GM19328 (cell line): ENCODE measurements at regions not wholly inside any gene's neighbourhood (a gene's known extent, or its start where the extent isn't known, plus 50 kb on each side); places are given as distances from the start of the nearest gene placed in this dataset.

Experiments used
- ATAC-seq: cut with Tn5 transposase; IDR thresholded peaks from one replicate; pipeline ENCODE4 v1.9.1; 2021; ENCODE audit warnings: mild to moderate bottlenecking, moderate library complexity; ENCODE audit not compliant: unreplicated experiment

DNA sequence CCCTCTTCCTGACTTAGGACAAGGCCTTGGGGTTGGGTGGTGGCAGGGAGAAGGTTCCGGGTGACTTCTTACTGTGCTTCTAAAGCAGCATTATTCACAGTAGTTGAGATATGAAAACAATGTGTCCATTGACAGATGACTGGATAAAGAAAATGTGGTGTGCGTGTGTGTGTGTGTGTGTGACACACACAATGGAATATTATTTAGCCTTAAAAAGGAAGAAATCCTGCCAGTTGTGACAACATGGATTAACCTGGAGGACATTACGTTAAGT is 128.1 kb upstream of the RASGRP1 start:
- ATAC-seq: no peak

DNA sequence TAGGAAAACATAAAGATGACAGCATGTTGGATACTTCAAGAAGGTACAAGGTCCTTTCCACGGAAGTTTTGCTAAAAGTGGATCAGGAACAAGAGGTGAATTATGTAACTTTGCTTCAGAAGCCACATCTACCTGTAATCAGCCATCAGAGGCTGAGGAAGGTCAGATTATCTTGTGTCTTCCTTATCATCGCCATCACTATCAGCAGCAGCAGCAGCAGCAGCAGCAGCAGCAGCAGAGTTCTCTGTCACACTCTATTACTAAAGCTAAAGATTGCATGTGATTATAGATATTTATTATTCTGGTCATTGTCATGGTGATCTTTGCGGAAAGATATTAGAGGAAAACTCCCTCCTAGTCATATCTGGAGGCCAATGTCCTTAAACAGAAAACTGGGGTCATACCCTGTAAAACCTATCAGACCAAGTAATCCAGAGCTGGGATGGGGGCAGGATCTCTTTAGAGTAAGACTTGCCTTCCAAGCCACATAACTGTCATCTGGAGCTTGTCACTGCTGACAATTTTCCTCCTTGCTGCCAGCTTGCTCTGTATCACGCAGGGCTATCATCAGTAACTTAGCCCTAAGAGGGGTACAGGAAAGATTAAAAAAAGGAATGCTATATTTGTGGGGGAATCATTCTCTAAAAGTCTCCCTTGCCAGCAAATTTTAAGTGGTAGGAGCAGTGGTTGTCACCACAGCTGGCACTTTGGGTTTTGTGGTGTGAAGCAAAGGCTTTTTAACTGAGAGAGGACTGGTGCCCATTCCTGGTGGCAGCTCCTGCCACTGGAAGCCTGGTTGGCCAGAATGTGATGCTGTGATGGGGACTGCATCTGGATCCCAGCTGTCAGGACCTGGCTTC is 130.9 kb upstream of the RASGRP1 start:
- ATAC-seq: no peak

DNA sequence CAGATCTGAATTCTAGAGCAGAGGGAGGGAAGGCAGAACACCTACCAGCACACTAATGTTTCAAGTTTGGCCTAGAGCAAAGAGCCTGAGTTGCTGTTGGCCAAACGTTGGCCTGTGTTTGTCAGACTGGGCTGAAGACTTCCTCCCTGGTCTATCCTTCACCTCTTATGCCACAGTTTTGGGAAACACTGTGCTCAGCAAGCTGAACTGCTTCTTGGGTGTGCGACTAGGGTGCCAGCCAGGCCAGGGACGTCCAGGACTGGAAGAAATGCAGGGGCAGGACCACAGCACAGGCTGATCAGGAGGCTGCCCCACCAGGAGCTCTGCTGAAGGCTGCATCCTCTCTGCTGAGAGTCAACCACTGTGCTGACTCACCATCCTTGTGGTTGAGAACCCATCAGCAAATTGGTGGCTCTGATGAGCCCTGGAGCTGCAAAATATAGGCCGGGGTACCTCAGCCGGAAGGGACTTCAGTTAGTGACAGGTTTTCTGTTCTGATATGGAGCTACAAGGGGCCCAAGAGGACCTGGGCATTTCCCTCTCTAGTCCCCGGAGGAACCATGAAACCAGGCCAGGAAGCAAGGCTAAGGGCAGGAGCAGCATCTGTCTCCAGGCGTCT is 131.6 kb upstream of the RASGRP1 start:
- no peak for ATAC-seq

DNA sequence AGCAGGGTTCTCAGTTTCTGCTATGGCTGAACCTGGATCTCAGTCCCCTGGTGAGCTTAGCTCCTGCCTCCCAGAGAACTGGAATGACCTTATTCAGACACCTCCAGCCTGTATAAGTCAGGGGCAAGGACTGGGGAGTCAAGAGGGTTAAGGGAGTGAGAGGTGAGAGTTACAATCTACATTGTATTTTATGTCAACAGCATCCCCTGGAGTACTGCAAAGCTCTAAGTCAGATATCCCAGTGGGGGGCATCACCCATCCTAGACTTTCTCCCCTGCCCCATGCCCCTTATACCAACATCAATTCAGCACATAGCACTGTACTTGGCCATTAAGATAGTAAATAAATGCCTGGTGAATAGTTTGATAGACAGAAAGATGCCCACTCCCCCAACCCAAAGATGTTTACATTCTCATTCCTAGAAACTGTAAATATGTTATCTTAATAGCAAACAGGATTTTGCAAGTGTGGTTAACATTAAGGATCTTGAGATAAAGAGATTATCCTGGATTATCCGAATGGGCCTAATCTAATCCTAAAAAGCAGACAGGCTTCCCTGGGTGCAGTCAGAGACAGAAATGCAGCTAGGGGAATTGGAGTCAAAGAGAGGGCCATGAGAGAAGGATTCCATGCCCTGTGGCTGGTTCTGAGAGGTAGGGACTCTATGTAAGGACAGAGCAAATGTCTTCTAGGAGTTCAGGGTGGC is 132.3 kb upstream of the RASGRP1 start:
- ATAC-seq: no peak

DNA sequence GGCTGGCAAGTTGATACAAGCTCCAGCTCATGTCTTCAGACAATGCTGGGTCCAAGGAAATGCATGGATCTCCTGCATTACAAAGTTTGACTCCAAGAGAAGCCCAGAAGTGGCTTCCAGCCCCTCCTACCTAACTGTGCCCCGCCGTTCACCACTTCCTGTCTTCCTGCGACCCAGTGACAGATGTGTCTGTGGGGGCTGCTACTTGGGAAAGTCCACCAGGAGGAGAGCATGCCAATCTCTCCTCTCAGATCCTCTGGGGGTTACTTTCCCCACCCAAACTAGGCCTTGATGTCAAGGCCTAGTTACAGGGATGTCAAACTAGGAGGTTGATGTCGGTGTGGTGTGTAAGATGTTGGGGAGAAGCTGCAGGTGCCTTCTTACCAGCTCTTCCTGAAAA is 133.6 kb upstream of the RASGRP1 start:
- ATAC-seq: no peak

DNA sequence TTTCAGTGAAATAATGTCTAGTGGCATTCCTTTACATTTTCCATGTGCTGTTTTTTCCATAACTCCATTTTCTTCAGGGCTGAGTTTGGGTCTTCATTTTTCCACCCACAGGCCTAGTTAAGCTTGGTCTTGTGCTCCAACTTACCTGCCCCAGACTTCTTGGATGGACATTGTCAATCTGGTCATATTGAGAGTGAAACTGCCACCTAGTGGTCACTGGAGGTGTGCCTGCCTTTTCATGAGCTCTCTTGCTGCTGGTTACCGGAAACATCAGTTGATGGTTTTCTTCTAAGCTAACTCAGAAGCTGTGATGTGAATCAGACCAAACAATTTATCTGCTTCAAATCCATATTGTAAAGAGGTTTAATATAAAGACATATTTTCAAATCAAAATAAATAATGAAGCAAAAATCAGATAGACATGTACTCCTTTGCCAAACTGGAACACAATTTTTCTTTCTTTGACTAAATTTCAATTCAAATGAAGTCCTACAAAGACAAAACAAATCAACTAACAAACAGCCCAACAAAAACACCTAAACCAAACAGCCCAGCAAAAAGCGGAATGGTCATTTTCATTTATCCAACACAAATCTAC is 135.1 kb upstream of the RASGRP1 start:
- peak; percentile 54 for ATAC-seq

DNA sequence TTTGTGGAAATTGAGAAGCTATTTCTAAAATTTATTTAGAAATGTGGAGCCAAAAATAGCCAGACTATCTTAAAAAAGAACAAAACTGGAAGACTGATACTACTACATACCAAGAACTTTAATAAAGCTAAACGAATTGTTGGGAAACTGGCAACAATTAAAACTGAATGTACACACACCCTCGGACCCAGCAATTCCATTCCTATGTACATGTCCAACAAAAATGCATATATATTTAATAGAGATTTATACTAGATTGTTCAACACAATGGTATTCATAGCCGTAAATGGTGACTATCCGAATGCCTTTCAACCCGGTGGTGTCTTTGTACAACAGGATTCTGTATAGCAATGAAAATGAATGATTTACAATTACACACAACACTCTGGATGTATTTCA is 136.5 kb upstream of the RASGRP1 start:
- no peak for ATAC-seq

DNA sequence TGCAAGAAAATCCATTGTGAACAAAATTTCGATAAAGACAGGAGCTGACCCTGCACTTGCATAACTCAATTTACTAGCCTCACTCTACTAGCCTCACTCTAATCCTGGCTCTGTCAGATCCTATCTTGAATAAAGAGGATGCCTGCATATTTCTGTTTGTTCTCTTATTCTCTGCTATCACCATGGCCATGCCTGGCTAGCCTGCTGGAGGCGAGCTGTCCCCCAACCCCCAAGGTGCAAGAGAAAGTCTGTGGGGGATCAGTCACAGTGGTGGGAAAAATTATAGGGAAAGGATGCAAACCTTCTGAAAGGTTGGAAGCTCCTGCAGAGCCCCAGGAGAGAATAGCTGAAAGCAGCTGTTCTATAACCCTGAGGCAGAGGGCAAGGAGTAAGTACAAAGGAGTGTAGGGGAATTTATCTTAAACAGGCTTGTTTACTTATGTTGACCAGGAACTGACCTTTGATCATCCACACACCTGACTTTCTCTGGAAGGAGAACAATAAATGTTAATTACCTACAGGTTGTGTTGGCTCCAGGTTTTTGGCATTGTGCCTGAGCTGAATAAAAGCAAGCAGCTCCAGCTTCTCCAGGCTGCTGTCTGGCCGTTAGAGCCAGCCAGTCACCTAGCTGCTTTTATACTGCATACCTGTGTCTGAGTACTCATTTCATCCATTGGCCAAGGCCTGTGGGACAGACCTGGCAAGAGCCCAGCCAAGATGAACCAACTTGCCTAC is 137.7 kb upstream of the RASGRP1 start:
- ATAC-seq: no peak

DNA sequence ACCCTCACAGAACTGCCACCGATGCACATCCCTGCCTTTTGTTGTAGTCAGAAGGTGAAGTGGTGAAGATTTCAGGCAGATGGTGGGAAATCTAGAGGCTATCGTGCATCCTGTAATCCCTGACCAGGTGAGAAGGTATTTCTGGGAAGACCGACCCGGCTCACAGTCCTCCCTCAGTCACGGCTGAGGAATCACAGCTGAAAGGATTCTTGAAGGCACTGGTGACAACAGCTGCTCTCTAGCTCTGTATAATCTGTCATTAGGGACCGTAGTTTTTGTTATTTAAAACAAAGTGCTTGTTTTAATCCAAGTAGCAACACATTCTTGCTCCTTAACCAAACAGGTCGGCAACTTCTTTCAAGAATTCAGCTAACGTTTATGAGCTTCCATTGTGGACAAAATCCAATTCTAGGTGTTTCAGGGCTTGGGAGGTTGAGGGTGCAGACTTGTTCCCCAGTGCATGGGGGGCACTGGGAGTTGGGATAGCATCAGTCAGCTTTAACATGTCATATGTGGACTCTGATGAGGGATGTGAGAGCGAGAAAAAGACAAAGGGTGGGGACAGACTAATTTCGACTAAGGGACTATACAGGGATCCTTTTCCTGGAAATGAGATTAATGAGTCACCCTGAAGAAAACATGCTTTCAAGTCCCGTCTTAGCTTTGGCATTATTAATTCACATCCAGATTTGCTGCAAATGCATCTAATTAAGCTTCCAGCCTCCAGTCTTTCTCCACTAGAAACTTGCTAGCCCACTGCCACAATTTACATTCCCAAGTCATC is 141.0 kb upstream of the RASGRP1 start:
- ATAC-seq: no peak

DNA sequence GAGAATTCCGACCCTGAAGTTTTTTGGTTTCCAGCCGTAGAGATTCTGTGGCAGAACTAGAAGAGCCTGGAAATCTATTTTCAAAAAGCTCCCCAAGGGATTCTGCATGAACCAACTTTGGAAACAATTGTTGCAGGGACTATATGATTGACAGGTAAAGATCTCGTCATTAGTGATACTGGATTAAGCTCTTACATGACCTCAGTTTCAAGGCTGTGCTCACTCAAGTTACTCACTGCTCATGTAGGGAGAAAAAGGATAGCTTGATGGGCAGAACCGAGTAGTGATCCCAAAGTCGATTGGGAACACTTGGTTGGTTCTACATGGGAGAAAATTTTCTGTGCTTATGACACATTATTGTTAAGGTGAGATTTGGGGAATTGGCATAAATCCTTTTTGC is 142.3 kb upstream of the RASGRP1 start:
- no peak for ATAC-seq

DNA sequence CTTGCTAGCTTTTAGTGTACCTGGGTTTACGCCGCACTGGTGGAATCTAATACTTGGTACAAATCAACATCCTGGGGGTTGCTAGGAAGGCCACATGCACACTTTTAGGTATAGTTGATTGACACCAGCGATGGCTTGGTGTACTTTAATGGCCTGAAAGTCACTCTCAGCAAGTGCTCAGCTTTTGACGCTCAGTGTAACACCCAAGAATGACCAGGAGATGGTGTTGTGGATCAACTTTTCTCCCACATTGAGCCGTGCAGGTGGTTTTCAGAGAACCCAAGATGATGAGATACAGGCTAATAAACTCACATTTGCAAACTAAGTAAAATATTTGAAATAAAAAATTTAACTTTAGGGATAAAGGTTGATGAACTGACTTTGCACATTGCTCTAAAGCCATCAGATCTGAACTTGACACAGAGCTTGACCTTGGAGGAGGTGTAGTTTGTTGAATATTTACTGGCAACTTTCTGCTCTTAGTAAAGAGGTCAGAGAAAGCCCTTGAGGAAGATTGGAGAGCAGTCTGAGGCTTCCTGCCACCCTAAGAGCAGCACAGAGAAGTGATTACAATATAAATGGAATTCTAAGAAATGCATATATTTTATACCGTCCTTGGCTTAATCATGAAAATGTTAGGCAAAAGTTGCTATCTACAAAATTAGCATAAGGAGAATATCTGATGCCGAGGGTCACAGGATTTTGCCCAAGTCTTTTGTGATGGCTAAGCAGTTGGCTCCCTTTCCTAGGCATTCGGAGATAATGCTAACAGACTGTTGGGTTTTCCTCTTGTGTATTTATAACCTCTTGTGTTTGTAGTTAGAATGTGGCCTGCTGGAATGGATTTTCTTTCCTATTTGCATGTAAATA is 143.4 kb upstream of the RASGRP1 start:
- ATAC-seq: peak; percentile 65

DNA sequence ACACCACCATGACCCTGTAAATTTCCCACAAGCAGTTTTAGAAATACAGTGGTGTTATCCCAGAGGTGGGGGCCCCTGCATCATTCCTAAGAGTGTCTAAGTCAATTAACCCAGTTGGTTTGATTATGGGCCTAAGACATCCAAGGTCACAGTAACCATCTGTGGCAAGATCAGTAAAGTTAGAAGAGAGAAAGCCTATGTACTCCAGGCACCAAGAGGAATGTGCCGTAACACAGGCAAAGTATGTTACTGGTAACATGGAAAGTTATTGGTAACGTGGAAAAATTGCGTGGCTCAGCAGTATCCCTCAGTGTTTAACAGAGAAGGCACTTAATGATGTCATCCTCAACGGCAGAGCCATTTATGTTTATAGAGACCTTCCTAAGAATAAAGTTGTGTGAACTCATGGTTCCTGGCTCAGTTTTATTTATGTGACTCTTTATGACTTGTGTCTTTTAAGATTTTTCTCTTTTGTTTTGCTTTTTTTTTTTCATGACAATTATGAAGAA is 144.1 kb upstream of the RASGRP1 start:
- ATAC-seq: no peak

DNA sequence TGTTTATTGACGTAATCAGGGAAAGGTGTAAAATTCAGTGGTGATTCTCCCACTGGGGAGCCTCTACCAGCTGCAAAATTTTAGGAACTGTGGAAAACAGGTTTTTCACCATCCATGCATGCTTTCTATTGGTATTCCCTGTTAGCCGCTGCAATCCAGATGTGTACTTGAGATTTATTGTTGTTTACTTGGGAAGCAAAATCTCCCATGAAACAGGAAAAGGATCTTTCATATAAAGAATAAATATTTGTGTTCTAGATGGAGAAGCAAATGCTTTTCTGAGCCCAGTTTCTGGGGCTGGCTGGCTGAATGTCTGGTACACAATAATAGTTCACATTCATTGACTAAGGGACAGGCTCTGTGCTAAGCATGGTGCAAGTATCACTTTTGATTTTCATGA is 144.6 kb upstream of the RASGRP1 start:
- ATAC-seq: no peak

DNA sequence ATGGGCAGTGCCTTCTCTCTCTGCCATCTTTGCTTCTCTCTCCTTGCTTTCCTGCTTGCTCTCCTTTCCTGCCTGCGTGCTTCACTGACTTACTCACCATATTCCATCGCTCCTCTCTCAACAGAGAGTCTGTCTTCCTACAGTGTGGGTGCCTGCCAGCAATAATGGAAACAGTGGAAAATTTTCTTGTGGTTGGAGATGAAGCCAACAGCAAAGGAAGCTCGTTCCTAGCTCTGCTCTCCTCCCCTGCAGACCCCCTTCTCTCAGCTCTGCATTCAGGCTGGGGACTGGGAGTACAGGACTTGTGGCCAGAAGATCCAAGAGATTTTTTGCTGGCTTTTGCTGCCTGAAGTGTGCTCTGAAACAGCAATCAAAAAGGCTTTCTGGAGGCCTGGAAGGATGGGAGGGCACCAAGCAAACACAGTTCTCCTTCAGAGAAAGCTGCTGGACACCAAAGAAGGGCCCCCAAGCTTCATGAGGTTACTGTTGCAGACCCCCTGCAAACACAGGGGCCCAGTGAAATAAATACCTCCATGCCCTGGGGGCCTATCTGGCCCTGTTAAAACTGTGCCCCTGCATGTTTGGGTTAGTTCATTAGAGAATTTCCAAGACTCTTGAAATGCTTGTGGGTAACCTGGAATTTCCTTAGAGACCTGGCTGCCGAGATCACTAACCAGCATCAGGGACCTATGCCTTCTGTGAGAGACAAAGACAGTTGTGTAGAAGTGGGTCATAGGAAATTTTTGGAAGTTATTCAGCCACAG is 149.9 kb upstream of the RASGRP1 start:
- no peak for ATAC-seq

DNA sequence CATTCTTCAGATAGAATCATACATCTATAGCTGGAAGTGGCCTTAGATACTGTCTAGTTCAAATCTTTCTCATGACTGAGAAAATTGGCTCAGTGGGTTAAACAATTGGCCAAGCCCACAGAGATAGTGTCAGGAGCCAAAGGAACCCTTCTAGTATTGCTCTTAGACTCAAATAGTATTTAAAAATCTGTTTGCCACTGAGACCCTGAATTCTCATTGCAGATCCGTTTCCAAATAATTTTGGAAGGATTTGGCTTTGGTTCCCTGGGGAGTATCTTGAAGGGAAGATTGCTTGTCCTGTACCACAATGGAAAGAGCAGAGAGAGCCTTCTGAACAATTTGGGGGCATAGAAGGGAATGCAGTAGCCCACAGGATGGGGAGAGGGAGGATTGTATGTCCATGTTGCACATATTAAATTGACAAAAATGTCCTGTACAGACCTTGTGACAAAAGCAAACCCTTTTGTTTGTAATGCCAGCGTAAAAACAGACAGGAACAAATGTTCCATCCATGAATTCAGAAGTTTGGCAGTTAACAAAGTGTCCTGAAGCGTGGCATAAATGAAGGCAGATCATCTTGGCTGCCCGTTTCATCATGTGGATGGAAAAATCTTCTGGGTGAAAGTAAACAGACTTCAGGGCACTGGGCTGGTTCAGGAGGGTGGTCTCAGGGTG is 156.4 kb upstream of the RASGRP1 start:
- no peak for ATAC-seq

DNA sequence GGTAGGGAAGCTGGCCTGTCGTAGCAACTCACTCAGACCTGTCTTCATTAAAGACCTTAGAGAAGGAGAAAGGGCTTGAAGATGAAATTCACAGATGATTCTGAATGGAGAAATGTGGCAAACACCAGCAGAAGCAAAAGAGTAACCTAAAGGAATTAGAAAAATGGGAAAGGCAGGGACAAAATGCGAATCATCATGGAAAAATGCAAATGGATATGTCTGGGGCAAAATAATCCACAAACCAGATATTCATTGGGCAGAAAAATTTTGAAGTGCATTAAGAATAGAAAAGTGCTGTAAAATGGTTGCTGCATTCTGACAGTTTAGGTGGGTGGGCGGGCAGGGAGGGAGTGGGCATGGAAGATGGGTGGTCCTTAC is 156.9 kb upstream of the RASGRP1 start:
- no peak for ATAC-seq

DNA sequence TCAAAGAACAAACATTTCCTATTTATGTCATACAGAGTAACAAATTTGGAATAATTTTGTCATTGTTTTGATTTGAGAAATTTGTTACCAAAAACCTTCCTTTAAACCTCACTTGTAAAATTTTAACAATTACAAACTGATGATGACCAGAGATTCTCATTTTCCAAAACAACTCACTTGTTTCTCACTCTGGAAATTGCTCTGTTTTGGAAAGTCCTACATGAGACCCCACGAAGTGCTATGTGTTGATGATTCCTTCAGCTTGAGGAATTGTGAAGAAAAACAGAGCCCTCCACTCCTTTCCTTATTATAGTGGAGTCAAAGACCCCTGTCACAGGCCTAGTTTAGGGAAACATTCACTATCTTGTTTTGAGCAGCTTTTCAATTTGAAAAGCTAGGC is 157.6 kb upstream of the RASGRP1 start:
- ATAC-seq: no peak

DNA sequence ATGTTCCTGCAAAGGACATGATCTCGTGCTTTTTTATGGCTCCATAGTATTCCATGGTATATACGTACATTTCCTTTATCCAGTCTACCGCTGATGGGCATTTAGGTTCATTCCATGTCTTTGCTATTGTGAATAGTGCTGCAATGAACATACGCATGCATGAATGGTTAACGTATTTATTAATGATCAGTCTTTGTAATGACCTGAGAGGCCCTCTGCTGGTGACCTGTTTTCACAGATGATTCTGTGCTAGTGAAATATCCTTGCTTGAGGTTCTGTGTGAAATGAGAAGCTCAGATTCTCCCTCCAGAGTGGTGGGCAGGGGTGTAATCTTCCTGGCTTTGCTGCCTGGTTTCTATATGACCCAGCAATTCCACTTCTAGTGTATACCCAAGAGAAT is 160.2 kb upstream of the RASGRP1 start:
- no peak for ATAC-seq
